NCI-H526 treated with DMSO at 0.1 percent for 48 hours (cell line): ENCODE measurements at regions not wholly inside any gene's neighbourhood (a gene's known extent, or its start where the extent isn't known, plus 50 kb on each side); places are given as distances from the start of the nearest gene placed in this dataset.
A peak's percentile ranks its signal among the peaks of the same experiment; 100 is the strongest.
"Not testable (repeated sequence)": the region's sequence is repeated elsewhere in the genome, so short reads cannot be mapped to it uniquely, and the experiment has no call there.

Source experiments
- DNase-seq: peaks from one replicate; lab custom pipeline; 2025; lab: John Stamatoyannopoulos, UW

DNA sequence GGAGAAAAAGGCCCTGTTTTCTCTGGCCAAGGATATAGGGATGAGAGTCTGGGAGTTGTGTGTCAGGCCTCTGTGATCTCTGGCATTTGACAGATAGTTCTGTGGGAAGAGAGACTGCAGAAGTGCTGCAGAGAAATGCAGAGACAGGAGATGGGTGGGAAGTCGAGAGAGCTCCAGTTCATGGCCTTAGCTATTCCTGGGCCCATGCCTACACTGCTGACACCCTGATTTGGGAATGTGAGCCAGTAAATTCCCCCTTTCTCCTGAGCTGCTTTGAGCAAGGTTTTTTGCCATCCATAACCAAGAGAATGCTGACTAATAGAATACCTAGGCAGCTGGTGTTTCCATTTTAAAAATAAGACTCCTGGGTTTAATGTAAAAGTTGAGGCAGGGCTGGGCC lies 59.3 kb downstream of the EBLN2 start:
- no peak for DNase-seq

DNA sequence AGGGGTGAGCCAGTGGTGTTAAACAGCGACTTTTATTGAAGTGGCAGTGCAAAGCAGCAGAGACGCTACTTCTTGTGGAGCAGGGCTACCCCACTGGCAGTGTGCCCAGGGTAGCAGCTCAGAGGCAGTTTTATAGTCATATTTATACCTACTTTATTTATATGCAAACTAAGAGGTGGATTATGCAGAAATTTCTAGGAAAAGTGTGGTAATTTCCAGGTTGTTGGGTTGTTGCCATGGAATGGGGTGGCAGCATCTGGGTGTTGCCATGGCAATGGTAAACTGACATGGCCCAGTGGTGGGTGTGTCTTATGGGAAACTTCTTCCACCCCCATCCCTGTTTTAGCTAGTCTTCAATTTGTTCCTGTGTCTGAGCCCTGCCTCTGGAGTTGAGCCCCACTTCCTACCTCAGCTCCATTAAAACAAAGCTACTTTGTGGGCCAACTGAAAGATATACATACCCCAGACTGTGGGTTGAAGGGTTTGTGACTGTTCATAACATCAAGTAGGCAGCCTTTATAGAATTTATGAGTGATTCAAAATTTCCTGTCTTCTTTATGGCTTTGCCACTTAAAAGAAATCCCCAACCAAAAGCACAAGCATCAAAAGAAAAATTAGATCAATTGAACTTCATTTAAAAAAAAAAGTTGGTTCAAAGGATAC lies 60.3 kb downstream of the EBLN2 start:
- DNase-seq: no peak

DNA sequence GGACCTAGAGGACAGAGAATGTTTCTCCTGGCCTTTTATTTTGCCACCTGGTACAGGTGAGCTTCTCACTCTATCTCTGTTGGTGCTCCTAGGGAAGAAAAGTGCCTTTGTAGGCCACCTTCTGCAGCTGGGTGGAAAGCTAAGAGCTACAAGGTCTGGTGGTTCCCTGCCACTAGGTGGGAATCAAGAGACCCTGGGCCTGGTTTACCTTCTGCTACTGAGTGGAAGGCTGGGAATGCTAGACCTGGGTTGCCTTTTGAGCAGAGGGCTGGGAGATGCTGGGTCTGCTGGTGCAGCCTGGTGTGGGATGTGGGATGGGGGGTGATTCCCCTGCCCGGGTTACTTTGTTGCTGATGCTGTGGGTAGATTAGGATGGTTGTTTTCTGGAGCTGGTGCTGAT lies 72.6 kb downstream of the EBLN2 start:
- DNase-seq: no peak

GRCh38 chr3:73136941-73137340 lies 75.5 kb downstream of the EBLN2 start:
- no peak for DNase-seq

DNA sequence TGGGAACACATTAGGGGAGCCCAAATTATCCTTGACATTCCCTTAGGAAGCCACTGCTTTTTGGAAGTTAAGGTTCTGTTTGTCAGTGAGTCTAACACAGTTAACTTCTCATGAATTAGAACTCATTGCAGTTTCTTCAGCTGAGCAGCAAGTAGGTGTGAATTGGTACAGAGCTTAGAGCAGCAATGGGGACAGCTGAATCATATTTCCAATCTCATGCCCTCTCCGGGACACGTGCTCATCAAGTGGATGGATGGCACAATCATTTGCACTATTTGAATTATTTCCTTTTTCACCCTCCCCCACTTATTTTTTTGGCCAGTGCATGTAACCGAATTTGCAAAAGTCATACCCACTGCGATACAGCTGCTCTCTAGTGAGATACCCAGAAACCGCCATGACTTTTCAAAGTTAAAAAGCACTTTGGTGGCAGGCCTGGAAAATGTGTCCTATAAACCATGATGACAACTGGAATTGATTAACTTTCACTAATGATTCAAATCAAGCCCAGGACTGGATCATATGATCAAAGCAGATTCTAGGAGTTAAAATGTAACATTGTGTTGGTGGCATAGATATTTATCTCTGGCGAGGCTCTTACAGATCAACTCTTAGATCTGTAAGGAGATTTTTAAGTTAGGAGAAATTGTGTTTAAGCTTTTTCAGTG lies 76.4 kb downstream of the EBLN2 start:
- DNase-seq: no peak

GRCh38 chr3:73140772-73141442 lies 79.4 kb downstream of the EBLN2 start:
- DNase-seq: no peak

- no peak for DNase-seq
Measured at GRCh38 chr3:73141525-73141924, 80.1 kb downstream of the EBLN2 start.

GRCh38 chr3:73143401-73143800 lies 81.9 kb downstream of the EBLN2 start:
- DNase-seq: no peak

DNA sequence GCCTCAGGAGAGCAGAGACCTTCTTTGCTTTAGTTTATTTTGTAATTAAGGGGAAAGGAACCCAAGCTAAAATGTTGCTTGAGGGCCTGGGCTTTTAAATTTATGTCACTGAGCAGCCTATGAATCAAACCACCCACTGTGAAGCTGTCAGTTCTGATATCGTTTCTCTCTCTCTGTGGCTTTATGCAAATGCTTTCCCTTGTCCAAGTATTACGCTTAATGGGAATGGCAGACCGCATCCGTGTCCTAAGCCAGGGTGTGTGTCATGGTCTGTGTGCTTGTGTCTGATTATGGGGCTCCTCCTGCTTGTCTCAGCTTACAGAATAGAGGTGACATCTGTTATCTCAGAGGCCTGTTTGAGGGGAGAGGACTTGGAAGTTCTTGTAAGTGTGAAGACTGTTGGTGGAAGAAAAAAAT lies 82.4 kb downstream of the EBLN2 start:
- DNase-seq: peak; percentile 83

DNA sequence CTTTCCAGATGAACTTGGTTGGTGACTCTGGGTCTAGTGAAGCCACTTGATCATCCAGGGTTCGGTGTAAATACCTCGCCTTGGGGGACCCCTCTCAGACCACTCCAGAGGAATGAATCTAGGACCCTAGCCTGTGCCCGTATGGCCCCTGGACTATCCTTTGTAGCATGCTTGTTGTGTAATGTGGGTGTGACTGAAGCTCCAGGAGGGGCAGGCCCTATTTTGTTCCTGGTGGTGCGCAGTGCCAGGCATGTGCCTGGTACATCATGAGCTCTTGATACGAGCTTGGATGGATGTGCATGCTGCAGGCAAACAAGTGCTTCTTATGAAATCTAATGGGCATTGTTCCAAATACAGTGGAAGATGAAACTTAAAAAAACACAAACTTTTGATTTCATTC lies 82.8 kb downstream of the EBLN2 start:
- DNase-seq: no peak

DNA sequence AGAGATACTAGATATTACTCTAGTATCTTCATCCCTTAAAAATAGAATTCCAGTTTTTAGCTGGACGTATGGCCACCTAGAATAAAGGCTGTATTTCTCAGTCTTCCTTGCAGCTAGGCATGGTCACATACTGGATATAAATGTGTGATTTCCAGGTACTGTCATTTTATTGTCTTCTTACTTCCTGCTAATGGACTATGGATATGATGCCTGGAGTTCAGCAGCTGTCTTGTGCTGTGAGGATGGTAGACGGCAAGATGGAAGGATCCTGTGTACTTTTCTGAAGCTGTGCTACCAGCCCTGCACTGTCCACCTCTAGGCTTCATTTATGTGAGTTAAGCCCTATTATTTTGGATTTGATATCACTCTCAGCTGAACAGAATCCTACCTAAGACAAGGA lies 83.4 kb downstream of the EBLN2 start:
- DNase-seq: no peak

DNA sequence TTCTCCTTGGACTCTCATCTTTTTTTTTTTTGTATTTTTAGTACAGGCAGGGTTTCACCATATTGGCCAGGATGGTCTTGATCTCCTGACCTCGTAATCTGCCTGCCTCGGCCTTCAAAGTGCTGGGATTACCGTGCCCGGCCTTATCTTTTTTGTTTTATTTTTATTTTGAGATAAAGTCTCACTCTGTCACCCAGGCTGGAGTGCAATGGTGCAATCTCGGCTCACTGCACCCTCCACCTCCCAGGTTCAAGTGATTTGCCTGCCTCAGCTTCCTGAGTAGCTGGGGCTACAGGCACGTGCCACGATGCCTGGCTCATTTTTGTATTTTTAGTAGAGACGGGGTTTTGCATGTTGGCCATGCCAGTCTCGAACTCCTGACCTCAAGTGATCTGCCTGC lies 86.0 kb downstream of the EBLN2 start:
- not testable (repeated sequence) for DNase-seq

DNA sequence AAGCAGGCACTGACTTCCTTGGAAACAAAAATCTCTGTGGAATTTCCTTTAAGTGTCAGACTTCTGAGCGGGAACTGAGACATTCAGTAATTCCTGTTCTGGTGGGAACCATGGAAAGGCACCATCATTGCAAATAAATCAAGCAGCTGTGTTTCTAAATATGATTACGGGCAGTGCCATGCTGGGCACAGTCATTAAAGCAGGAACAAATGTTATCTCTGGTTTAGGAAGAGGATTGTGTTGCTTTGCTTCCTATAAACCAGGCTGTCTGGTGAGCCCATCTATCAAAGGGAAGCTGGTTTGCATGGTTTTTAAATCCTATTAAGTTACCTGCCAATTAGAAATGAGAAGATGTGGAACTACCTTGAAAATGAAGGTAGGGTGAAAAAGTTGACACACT lies 86.7 kb downstream of the EBLN2 start:
- DNase-seq: peak; percentile 24

DNA sequence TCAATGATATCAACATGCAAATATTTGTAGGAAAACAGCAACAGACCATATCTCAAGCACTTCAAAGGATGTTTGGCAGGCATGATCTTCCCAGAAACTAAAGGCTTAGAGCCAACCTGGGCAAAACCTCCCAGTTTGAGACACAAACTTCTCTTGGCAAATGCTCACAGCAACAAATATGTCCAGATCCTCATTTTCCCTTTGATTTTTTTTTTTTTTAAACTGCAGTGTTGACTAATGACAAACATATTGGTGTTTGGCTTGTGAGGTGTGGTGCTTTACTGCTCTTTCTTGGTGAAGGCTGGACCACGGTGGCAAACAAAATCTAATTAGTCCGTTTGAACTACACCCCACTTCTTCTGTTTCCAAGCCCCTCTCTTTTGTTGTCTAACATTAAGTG lies 87.2 kb downstream of the EBLN2 start:
- no peak for DNase-seq

GRCh38 chr3:73150369-73151130 lies 89.1 kb downstream of the EBLN2 start:
- DNase-seq: no peak

- DNase-seq: not testable (repeated sequence)
Measured at GRCh38 chr3:73152571-73152970, 91.1 kb downstream of the EBLN2 start.

GRCh38 chr3:73153057-73153456 lies 91.6 kb downstream of the EBLN2 start:
- not testable (repeated sequence) for DNase-seq

- DNase-seq: not testable (repeated sequence)
Measured at GRCh38 chr3:73154261-73154660, 92.8 kb downstream of the EBLN2 start.

- DNase-seq: not testable (repeated sequence)
Measured at GRCh38 chr3:73155441-73155840, 94.0 kb downstream of the EBLN2 start.

DNA sequence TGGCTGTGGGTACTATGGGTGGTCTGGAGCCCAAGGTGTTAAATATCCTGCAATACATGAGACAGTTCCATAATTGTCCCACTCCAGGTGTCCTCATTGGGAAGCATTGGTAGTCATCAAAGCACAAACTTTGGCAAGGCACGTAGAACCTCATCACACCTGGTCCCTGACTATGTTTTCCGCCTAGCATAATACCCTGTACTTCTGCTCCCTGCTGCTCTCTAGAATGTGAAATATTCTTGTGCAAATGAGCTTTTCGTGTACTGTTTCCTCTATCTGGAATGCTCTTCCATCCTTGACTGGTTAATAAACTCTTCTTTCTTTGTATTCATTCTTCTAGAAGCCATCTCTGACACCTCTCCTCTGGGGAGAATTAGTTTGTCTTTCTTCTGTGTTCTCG lies 103.2 kb downstream of the EBLN2 start:
- DNase-seq: no peak

GRCh38 chr3:73175698-73176097 lies 114.2 kb downstream of the EBLN2 start:
- DNase-seq: no peak

DNA sequence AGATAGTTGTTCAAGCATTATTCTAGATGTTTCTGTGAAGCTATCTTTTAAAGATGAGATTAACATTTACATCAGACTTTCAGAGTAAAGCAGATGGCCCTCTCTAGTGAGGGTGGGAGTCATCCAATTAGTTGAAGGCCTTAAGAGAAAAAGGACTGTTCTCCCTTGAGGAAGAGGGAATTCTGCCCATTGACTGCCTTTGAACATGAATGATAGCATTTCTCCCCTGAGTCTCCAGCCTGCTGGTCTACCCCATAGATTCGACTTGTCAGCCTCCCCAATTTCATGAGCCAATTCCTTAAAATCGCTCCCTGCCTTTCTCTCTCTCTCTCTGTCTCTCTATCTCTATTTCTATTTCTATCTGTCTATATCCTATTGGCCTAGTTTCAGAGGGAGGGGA lies 115.5 kb downstream of the EBLN2 start:
- no peak for DNase-seq

- no peak for DNase-seq
Measured at GRCh38 chr3:73177827-73178226, 116.4 kb downstream of the EBLN2 start.
